PC-3 (cell line): ENCODE measurements at regions not wholly inside any gene's neighbourhood (a gene's known extent, or its start where the extent isn't known, plus 50 kb on each side); places are given as distances from the start of the nearest gene placed in this dataset.

Experiments
- ATAC-seq: fragments of 200-7000 bp; cut with Tn5 transposase; 2 replicates; pipeline ENCODE4 v1.9.1; 2020; ENCODE audit warnings: mild to moderate bottlenecking, moderate library complexity
- BruUV-seq: library from RNA; stranded (reverse); fragments of 400-500 nt; replicated peaks from 2 replicates; lab custom pipeline; 2021; lab: Mats Ljungman, UMichigan
- CTCF ChIA-PET: fragments of 300-600 bp; sonication (Branson Sonifier 250); formaldehyde crosslinking; loops from one replicate; lab custom pipeline; 2022; ENCODE audit warnings: antibody characterized with exemption; lab: Charles Lee
- POLR2A ChIA-PET: fragments of 300-600 bp; sonication (Branson Sonifier 250); formaldehyde crosslinking; loops from one replicate; lab custom pipeline; 2022; ENCODE audit warnings: antibody characterized with exemption; ENCODE audit not compliant: unreplicated experiment; lab: Charles Lee
- DNase-seq: peaks from one replicate; pipeline ENCODE4 v3.0.0-alpha.2; 2015
- H2AFZ ChIP-seq: fragments of 300-600 bp; sonication (generic); 2 replicates; pipeline ENCODE4 v1.6.0; 2016; ENCODE audit warnings: antibody characterized with exemption, low read length
- H3F3A ChIP-seq: fragments of 300-600 bp; sonication (generic); one replicate; pipeline ENCODE4 v1.6.0; 2017; ENCODE audit warnings: antibody characterized with exemption, low read length, control low read depth, mild to moderate bottlenecking; ENCODE audit not compliant: unreplicated experiment
- H3K27ac ChIP-seq: fragments of 300-600 bp; sonication (generic); 2 replicates; pipeline ENCODE4 v1.5.1; 2016; ENCODE audit warnings: mild to moderate bottlenecking, low read length
- H3K27me3 ChIP-seq: fragments of 300-600 bp; sonication (generic); 2 replicates; pipeline ENCODE4 v1.6.1; 2016; ENCODE audit warnings: low read length, mixed read lengths
- H3K36me3 ChIP-seq: fragments of 300-600 bp; sonication (generic); 2 replicates; pipeline ENCODE4 v1.6.1; 2016; ENCODE audit warnings: low read depth, mixed run types, low read length, mixed read lengths
- H3K4me1 ChIP-seq: fragments of 300-600 bp; sonication (generic); 2 replicates; pipeline ENCODE4 v1.5.1; 2016; ENCODE audit warnings: low read length; ENCODE audit not compliant: insufficient read depth
- H3K4me2 ChIP-seq: fragments of 300-600 bp; sonication (generic); 2 replicates; pipeline ENCODE4 v1.6.0; 2016; ENCODE audit warnings: low read length
- H3K4me3 ChIP-seq: fragments of 300-600 bp; sonication (generic); 2 replicates; pipeline ENCODE4 v1.5.1; 2016; ENCODE audit warnings: mild to moderate bottlenecking, low read length, mixed read lengths
- H3K79me2 ChIP-seq: fragments of 300-600 bp; sonication (generic); 2 replicates; pipeline ENCODE4 v1.6.1; 2017; ENCODE audit warnings: low read length, mixed read lengths
- H3K9ac ChIP-seq: fragments of 300-600 bp; sonication (generic); 2 replicates; pipeline ENCODE4 v1.6.0; 2016; ENCODE audit warnings: mild to moderate bottlenecking, low read length
- H3K9me2 ChIP-seq: fragments of 300-600 bp; sonication (generic); replicated peaks from 2 replicates; pipeline ENCODE4 v1.6.1; 2016; ENCODE audit warnings: mixed run types, low read length, mixed read lengths
- H3K9me3 ChIP-seq: fragments of 300-600 bp; sonication (generic); 2 replicates; pipeline ENCODE4 v1.6.1; 2016; ENCODE audit warnings: low read length, mixed read lengths
- H4K20me1 ChIP-seq: fragments of 300-600 bp; sonication (generic); 2 replicates; pipeline ENCODE4 v1.6.1; 2016; ENCODE audit warnings: low read length, mixed read lengths
- EZH2 ChIP-seq: fragments of 300-600 bp; sonication (generic); IDR thresholded peaks from one replicate; pipeline ENCODE4 v1.6.1; 2017; ENCODE audit warnings: antibody characterized with exemption, mild to moderate bottlenecking, low read length; ENCODE audit not compliant: unreplicated experiment
- EZH2phosphoT487 ChIP-seq: fragments of 300-600 bp; sonication (generic); IDR thresholded peaks from 2 replicates; pipeline ENCODE4 v1.6.1; 2018; ENCODE audit warnings: mild to moderate bottlenecking, antibody characterized with exemption, low read length, borderline replicate concordance
- intact Hi-C: fragments of 100-400 bp; cut with micrococcal nuclease; formaldehyde crosslinking; loops from 2 replicates; pipeline ENCODE4 v1.9.0; 2023
- TF ChIP-seq, protein P1 (sequence below): fragments of 300-600 bp; sonication (generic); conservative IDR thresholded peaks from 2 replicates; pipeline ENCODE4 v1.5.1; 2017; ENCODE audit warnings: antibody characterized with exemption, low read depth, mild to moderate bottlenecking, low read length

DNA sequence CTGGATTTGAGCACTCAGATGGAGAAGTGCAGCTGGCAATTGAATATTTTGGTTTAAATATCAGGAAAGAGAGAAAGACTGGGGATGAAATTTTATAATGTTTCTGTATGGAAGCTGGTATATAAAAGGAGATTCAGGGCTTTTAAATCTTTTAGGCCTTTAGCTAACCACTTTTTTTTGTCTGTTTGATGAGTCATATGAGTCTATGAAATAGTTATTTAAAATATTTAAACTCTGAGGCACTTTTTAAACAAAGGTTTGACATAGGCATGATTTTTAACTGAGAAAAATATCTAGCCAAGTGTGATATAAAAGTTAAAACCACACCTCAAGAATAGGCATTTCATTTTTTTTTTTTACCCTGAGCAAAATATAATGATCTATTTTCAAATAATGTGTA lies 944.3 kb downstream of the GATA3 start:
- Histone ChIP-seq H3K9me3 (no peaks in the 10 kb centered on the region), H3K9me2 (no peaks in the 10 kb centered on the region), H2AFZ (no peak overlapping the region), H3K36me3 (no peaks in the 10 kb centered on the region), H4K20me1 (no peaks in the 10 kb centered on the region), H3F3A (no peaks in the 10 kb centered on the region), H3K9ac (no peak overlapping the region), H3K27ac (no peak overlapping the region), H3K27me3 (peaks cover 41% of the 10 kb centered on the region), H3K4me3 (no peak overlapping the region), H3K4me1 (no peaks in the 10 kb centered on the region), H3K79me2 (no peaks in the 10 kb centered on the region), H3K4me2 (no peak overlapping the region)
- POLR2A ChIA-PET: no interaction called here
- ATAC-seq (no peak), DNase-seq (no peak)
- TF ChIP-seq EZH2 (no peak), EZH2phosphoT487 (no peak)
- TF ChIP-seq, protein P1, sequence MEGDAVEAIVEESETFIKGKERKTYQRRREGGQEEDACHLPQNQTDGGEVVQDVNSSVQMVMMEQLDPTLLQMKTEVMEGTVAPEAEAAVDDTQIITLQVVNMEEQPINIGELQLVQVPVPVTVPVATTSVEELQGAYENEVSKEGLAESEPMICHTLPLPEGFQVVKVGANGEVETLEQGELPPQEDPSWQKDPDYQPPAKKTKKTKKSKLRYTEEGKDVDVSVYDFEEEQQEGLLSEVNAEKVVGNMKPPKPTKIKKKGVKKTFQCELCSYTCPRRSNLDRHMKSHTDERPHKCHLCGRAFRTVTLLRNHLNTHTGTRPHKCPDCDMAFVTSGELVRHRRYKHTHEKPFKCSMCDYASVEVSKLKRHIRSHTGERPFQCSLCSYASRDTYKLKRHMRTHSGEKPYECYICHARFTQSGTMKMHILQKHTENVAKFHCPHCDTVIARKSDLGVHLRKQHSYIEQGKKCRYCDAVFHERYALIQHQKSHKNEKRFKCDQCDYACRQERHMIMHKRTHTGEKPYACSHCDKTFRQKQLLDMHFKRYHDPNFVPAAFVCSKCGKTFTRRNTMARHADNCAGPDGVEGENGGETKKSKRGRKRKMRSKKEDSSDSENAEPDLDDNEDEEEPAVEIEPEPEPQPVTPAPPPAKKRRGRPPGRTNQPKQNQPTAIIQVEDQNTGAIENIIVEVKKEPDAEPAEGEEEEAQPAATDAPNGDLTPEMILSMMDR: no peak
- CTCF ChIA-PET: no interaction called here
- intact Hi-C loops: no loop called here
- BruUV-seq: no TSS peak

DNA sequence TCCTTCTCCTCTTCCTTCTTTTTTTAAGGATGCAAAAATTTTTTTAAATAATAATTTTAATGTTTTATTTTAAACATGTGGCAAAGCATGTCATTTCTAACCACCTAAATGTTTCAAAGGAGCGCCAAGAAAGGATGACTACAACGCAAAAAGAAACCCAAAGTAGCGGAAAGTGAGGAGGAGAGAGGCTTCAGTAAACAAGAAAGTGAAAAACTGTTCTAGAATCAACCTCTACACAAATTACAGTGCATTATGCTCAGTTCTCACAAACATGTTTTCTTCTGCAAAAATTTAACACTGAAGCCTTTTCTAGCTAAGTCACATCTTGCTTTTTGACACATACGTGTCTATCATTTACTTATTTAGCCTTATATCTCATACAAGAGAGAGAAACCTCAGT lies 948.6 kb downstream of the GATA3 start:
- Histone ChIP-seq H3K27ac (no peak overlapping the region), H3K27me3 (peaks cover 43% of the 10 kb centered on the region), H3K4me3 (no peak overlapping the region), H3F3A (no peaks in the 10 kb centered on the region), H3K9me2 (no peaks in the 10 kb centered on the region), H3K9ac (no peak overlapping the region), H4K20me1 (no peaks in the 10 kb centered on the region), H3K79me2 (no peaks in the 10 kb centered on the region), H3K4me2 (no peak overlapping the region), H3K36me3 (no peaks in the 10 kb centered on the region), H3K4me1 (no peaks in the 10 kb centered on the region), H2AFZ (no peak overlapping the region), H3K9me3 (no peaks in the 10 kb centered on the region)
- TF ChIP-seq EZH2phosphoT487: no peak
- no peak for TF ChIP-seq EZH2
- TF ChIP-seq, protein P1: no peak
- intact Hi-C loops: no loop called here
- no TSS peak for BruUV-seq
- no peak for DNase-seq
- ChIA-PET CTCF (no interaction called here), POLR2A (no interaction called here)
- ATAC-seq: no peak

DNA sequence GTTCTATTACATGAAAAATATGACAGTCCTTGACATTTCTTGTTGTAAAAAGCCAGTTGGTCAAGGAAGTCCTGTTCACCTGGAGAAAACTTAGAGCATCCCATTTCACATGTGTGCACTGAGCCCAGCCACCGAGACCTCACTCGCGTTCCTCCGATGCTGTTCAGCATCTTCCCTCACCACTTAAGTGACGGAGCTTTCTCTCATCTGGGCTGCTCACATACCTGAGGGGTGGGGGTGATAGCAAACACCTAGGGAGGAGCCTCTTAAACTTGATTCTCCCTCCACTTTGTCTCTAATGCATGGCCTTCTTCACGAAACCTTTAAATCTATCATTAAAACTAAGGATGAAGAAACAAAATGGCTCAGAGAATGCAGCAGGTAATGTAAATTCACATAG lies 950.2 kb downstream of the GATA3 start:
- CTCF ChIA-PET: no interaction called here
- TF ChIP-seq EZH2phosphoT487 (no peak), EZH2 (no peak)
- TF ChIP-seq, protein P1: no peak

More for the DNA sequence above, 950.2 kb downstream of the GATA3 start:
- POLR2A ChIA-PET: no interaction called here
- Histone ChIP-seq H3K4me3 (no peak overlapping the region), H3K79me2 (no peaks in the 10 kb centered on the region), H3K9ac (no peak overlapping the region), H4K20me1 (no peaks in the 10 kb centered on the region), H3K9me2 (no peaks in the 10 kb centered on the region), H3K4me2 (no peak overlapping the region), H3K9me3 (no peaks in the 10 kb centered on the region), H3K27ac (no peak overlapping the region), H3K27me3 (peaks cover 56% of the 10 kb centered on the region), H2AFZ (no peak overlapping the region), H3K4me1 (no peaks in the 10 kb centered on the region), H3F3A (no peaks in the 10 kb centered on the region), H3K36me3 (no peaks in the 10 kb centered on the region)
- no TSS peak for BruUV-seq
- no peak for ATAC-seq
- intact Hi-C loops: no loop called here
- no peak for DNase-seq
